Prostate gland (tissue), 2 donors: ENCODE measurements at regions not wholly inside any gene's neighbourhood (a gene's known extent, or its start where the extent isn't known, plus 50 kb on each side); places are given as distances from the start of the nearest gene placed in this dataset.

Source experiments
- DNase-seq: peaks from one replicate; pipeline ENCODE4 v3.0.0-alpha.2; 2019; ENCODE audit warnings: low spot score
- H3K27ac ChIP-seq, 2 donors: fragments of 200-600 bp; sonication (generic); 2 replicates each; pipeline ENCODE4 v1.5.1; 2017 to 2019
- H3K27me3 ChIP-seq: fragments of 200-600 bp; sonication (generic); replicated peaks from 2 replicates; pipeline ENCODE4 v1.5.1; 2019; ENCODE audit not compliant: insufficient read depth
- H3K36me3 ChIP-seq, 2 donors: fragments of 200-600 bp; sonication (generic); 1 replicate in 1 of 2; 2 replicates in 1 of 2; pipeline versions ENCODE4 v1.5.1 to v1.8.1; 2017 to 2019
- H3K4me1 ChIP-seq: fragments of 200-600 bp; sonication (generic); replicated peaks from 2 replicates; pipeline ENCODE4 v1.5.1; 2019
- H3K4me3 ChIP-seq, 2 donors: fragments of 200-600 bp; sonication (generic); 2 replicates each; pipeline ENCODE4 v1.5.1; 2017 to 2019
- H3K9me3 ChIP-seq: fragments of 200-600 bp; sonication (generic); 2 replicates; pipeline ENCODE4 v1.5.1; 2017
- CTCF ChIP-seq, 4 experiments: fragments of 200-600 bp in 2 of 4; fragments of 450-650 bp in 2 of 4; sonication (generic) in 2 of 4; IDR thresholded peaks; 1 replicate in 3 of 4; 2 replicates in 1 of 4; pipeline ENCODE4 v1.5.1; 2016 to 2019; ENCODE audit warnings: antibody characterized with exemption in 4 of 4, mild to moderate bottlenecking in 2 of 4, moderate library complexity in 2 of 4
- POLR2A ChIP-seq: fragments of 450-650 bp; IDR thresholded peaks from one replicate; pipeline ENCODE4 v1.6.1; 2016; ENCODE audit warnings: antibody characterized with exemption, mild to moderate bottlenecking
- POLR2AphosphoS5 ChIP-seq: sonication (generic); formaldehyde crosslinking; IDR thresholded peaks from one replicate; pipeline ENCODE4 v1.6.1; 2017; ENCODE audit warnings: antibody characterized with exemption
- WGBS: methylation state at CpG from one replicate; pipeline ENCODE4 v1.1.5; 2018; 5-methylcytosine and 5-hydroxymethylcytosine counted together
- intact Hi-C: fragments of 100-400 bp; cut with DNase I; formaldehyde crosslinking; loops from one replicate; pipeline ENCODE4 v1.14.2; 2022

GRCh38 chr7:132072873-132073272 lies 503.4 kb downstream of the PLXNA4 start:
- Histone ChIP-seq H3K4me3 (no peak overlapping the region), H3K27me3 (no peaks in the 10 kb centered on the region), H3K9me3 (no peaks in the 10 kb centered on the region), H3K4me1 (no peaks in the 10 kb centered on the region), H3K27ac (no peak overlapping the region), H3K36me3 (no peaks in the 10 kb centered on the region)
- TF ChIP-seq POLR2AphosphoS5 (no peak), CTCF (IDR thresholded peaks at IDR 0.05) (no peak), POLR2A (no peak)
- intact Hi-C loops: no loop called here
- DNase-seq: no peak

GRCh38 chr7:132072165-132072564 lies 504.1 kb downstream of the PLXNA4 start:
- H3K27me3 ChIP-seq: no peaks in the 10 kb centered on the region
- no peak overlapping the region for H3K27ac ChIP-seq
- intact Hi-C loops: no loop called here
- no peak for TF ChIP-seq POLR2A
- no peak for TF ChIP-seq POLR2AphosphoS5
- no peak for TF ChIP-seq CTCF (IDR thresholded peaks at IDR 0.05)
- no peaks in the 10 kb centered on the region for H3K9me3 ChIP-seq
- 90% methylated on average over 4 of the region's 4 CpGs for WGBS
- H3K4me1 ChIP-seq: no peaks in the 10 kb centered on the region
- H3K4me3 ChIP-seq: no peak overlapping the region
- H3K36me3 ChIP-seq: no peaks in the 10 kb centered on the region
- no peak for DNase-seq

- H3K4me1 ChIP-seq: no peaks in the 10 kb centered on the region
- no peak overlapping the region for H3K27ac ChIP-seq
- intact Hi-C loops: no loop called here
- H3K4me3 ChIP-seq: no peak overlapping the region
- DNase-seq: no peak
- TF ChIP-seq POLR2A: no peak
- TF ChIP-seq CTCF (IDR thresholded peaks at IDR 0.05): no peak
- TF ChIP-seq POLR2AphosphoS5: no peak
- H3K27me3 ChIP-seq: no peaks in the 10 kb centered on the region
- no peaks in the 10 kb centered on the region for H3K9me3 ChIP-seq
- no peaks in the 10 kb centered on the region for H3K36me3 ChIP-seq
- whole genome bisulfite sequencing: 75% methylated on average over 4 of the region's 4 CpGs
Measured at GRCh38 chr7:132069306-132069705, 507.0 kb downstream of the PLXNA4 start.

GRCh38 chr7:132066761-132067171 lies 509.5 kb downstream of the PLXNA4 start:
- Histone ChIP-seq H3K36me3 (no peaks in the 10 kb centered on the region), H3K27ac (peak overlapping the region; percentile 26 to 48), H3K4me1 (no peaks in the 10 kb centered on the region), H3K9me3 (no peaks in the 10 kb centered on the region), H3K27me3 (no peaks in the 10 kb centered on the region), H3K4me3 (no peak overlapping the region)
- whole genome bisulfite sequencing: 37% methylated on average over 12 of the region's 12 CpGs
- intact Hi-C loops: no loop called here
- no peak for TF ChIP-seq POLR2AphosphoS5
- TF ChIP-seq CTCF (IDR thresholded peaks at IDR 0.05): no peak
- TF ChIP-seq POLR2A: no peak
- DNase-seq: no peak

- Histone ChIP-seq H3K27me3 (no peaks in the 10 kb centered on the region), H3K27ac (peak overlapping the region; percentile 26 to 48), H3K36me3 (no peaks in the 10 kb centered on the region), H3K4me1 (no peaks in the 10 kb centered on the region), H3K9me3 (no peaks in the 10 kb centered on the region), H3K4me3 (no peak overlapping the region)
- intact Hi-C loops: no loop called here
- no peak for DNase-seq
- TF ChIP-seq POLR2AphosphoS5 (no peak), POLR2A (no peak), CTCF (IDR thresholded peaks at IDR 0.05) (no peak)
- 54% methylated on average over 5 of the region's 5 CpGs for WGBS
Measured at GRCh38 chr7:132065989-132066603, 509.7 kb upstream of the PODXL start.
